Spleen (tissue), 11 donors: ENCODE measurements at regions not wholly inside any gene's neighbourhood (a gene's known extent, or its start where the extent isn't known, plus 50 kb on each side); places are given as distances from the start of the nearest gene placed in this dataset.

Experiments
- DNase-seq: peaks from one replicate; pipeline ENCODE4 v3.0.0-alpha.2; 2020
- H3K27ac ChIP-seq, 8 donors: fragments of 200-600 bp; sonication (generic) in 7 of 8; 1 replicate in 4 of 8; 2 replicates in 4 of 8; pipeline versions ENCODE4 v1.5.0 to v1.8.0; 2016 to 2021; ENCODE audit warnings: inconsistent platforms in 4 of 8, mild to moderate bottlenecking in 4 of 8, moderate library complexity in 1 of 8
- H3K27me3 ChIP-seq, 7 donors: fragments of 200-600 bp; sonication (generic) in 6 of 7; replicated peaks in 1 of 7; 1 replicate in 4 of 7; 2 replicates in 3 of 7; pipeline versions ENCODE4 v1.5.0 to v1.8.0; 2016 to 2021; ENCODE audit warnings: inconsistent platforms in 3 of 7, mild to moderate bottlenecking in 1 of 7
- H3K36me3 ChIP-seq, 6 donors: fragments of 200-600 bp; sonication (generic) in 5 of 6; 1 replicate in 4 of 6; 2 replicates in 2 of 6; pipeline versions ENCODE4 v1.5.0 to v1.8.0; 2016 to 2021; ENCODE audit warnings: inconsistent platforms in 2 of 6
- H3K4me1 ChIP-seq, 6 donors: fragments of 200-600 bp; sonication (generic) in 5 of 6; 1 replicate in 3 of 6; 2 replicates in 3 of 6; pipeline versions ENCODE4 v1.5.0 to v1.8.0; 2016 to 2021; ENCODE audit warnings: inconsistent platforms in 3 of 6
- H3K4me3 ChIP-seq, 8 donors: fragments of 200-600 bp; sonication (generic) in 7 of 8; 1 replicate in 4 of 8; 2 replicates in 4 of 8; pipeline versions ENCODE4 v1.5.0 to v1.8.0; 2016 to 2021; ENCODE audit warnings: inconsistent platforms in 4 of 8, mild to moderate bottlenecking in 4 of 8, moderate library complexity in 2 of 8
- H3K9me3 ChIP-seq, 8 donors: fragments of 200-600 bp; sonication (generic) in 7 of 8; 1 replicate in 4 of 8; 2 replicates in 4 of 8; pipeline versions ENCODE4 v1.5.0 to v1.8.0; 2016 to 2021; ENCODE audit warnings: inconsistent platforms in 4 of 8
- CTCF ChIP-seq, 11 experiments: fragments of 200-600 bp in 7 of 11; fragments of 450-650 bp in 4 of 11; sonication (generic) in 4 of 11; IDR thresholded peaks in 8 of 11; conservative IDR thresholded peaks in 3 of 11; 1 replicate in 7 of 11; 2 replicates in 4 of 11; pipeline versions ENCODE4 v1.4.0 to v1.8.0; 2016 to 2021; ENCODE audit warnings: antibody characterized with exemption in 11 of 11, inconsistent platforms in 4 of 11, mild to moderate bottlenecking in 1 of 11
- POLR2A ChIP-seq, 3 donors: fragments of 450-650 bp; IDR thresholded peaks; one replicate each; pipeline ENCODE4 v1.5.1; 2017; ENCODE audit warnings: antibody characterized with exemption in 3 of 3, mild to moderate bottlenecking in 1 of 3
- POLR2AphosphoS5 ChIP-seq, 3 donors: sonication (generic); formaldehyde crosslinking; IDR thresholded peaks; one replicate each; pipeline ENCODE4 v1.5.1; 2017; ENCODE audit warnings: antibody characterized with exemption in 3 of 3
- WGBS, 5 donors: extraction: QIAGEN DNeasy Blood & Tissue Kit in 3 of 5; methylation state at CpG; one replicate each; pipeline versions ENCODE4 v1.1.5 to v1.1.7; 2013 to 2018; 5-methylcytosine and 5-hydroxymethylcytosine counted together
- intact Hi-C: fragments of 100-400 bp; cut with DNase I; formaldehyde crosslinking; loops from one replicate; pipeline ENCODE4 v1.15.0; 2023; ENCODE audit warnings: low total_unique reads
- donor health status: healthy with polysubstance abuse.
- donor health status: DM: no; HTN: no; CAD: no; lungs with moderate emphysema.
- donor health status: DM: no; HTN: no; CAD: no.
- donor health status: Bipolar disorder and iron deficiency.
- donor health status: healthy.
- donor health status: DM: no; HTN: no; CAD: no.
- donor health status: DM: yes; HTN: yes; CAD: no.

- no peaks in the 10 kb centered on the region for H3K4me1 ChIP-seq
- peaks cover 0 to 23% (median 3%) of the 10 kb centered on the region in 8 donors for H3K9me3 ChIP-seq
- no peaks in the 10 kb centered on the region for H3K36me3 ChIP-seq
- no peak for DNase-seq
- no peaks in the 10 kb centered on the region for H3K27me3 ChIP-seq
- intact Hi-C loops, result no loop called here
- 65 to 94% (median 84%) methylated on average over 2 of the region's 2 CpGs for WGBS, 5 donors
- H3K27ac ChIP-seq, result no peak overlapping the region
- no peak for TF ChIP-seq POLR2AphosphoS5 (IDR thresholded peaks at IDR 0.05)
- TF ChIP-seq POLR2A (IDR thresholded peaks at IDR 0.05), result no peak
- TF ChIP-seq CTCF (IDR thresholded peaks at IDR 0.05 in 8 of 11, conservative IDR thresholded peaks at IDR 0.05 in 3 of 11), result no peak
- H3K4me3 ChIP-seq, result no peak overlapping the region
Observed at GRCh38 chr3:163450698-163451097, 1627.6 kb downstream of the SI start.

GRCh38 chr3:163438760-163439159 lies 1639.5 kb downstream of the SI start:
- intact Hi-C loops, result no loop called here
- Histone ChIP-seq H3K4me1 (no peaks in the 10 kb centered on the region), H3K4me3 (no peak overlapping the region), H3K27me3 (no peaks in the 10 kb centered on the region), H3K9me3 (peaks cover 0 to 21% (median 6%) of the 10 kb centered on the region in 8 donors), H3K36me3 (no peaks in the 10 kb centered on the region), H3K27ac (no peak overlapping the region)
- WGBS, 5 donors, result 85 to 93% (median 92%) methylated on average over 2 of the region's 2 CpGs
- DNase-seq, result no peak
- TF ChIP-seq CTCF (IDR thresholded peaks at IDR 0.05 in 8 of 11, conservative IDR thresholded peaks at IDR 0.05 in 3 of 11) (no peak), POLR2A (IDR thresholded peaks at IDR 0.05) (no peak), POLR2AphosphoS5 (IDR thresholded peaks at IDR 0.05) (no peak)

- H3K36me3 ChIP-seq, result no peaks in the 10 kb centered on the region
- peaks cover 0 to 11% (median 2%) of the 10 kb centered on the region in 8 donors for H3K9me3 ChIP-seq
- H3K27ac ChIP-seq, result no peak overlapping the region
- H3K4me1 ChIP-seq, result no peaks in the 10 kb centered on the region
- H3K27me3 ChIP-seq, result no peaks in the 10 kb centered on the region
- TF ChIP-seq CTCF (IDR thresholded peaks at IDR 0.05 in 8 of 11, conservative IDR thresholded peaks at IDR 0.05 in 3 of 11) (no peak), POLR2AphosphoS5 (IDR thresholded peaks at IDR 0.05) (no peak), POLR2A (IDR thresholded peaks at IDR 0.05) (no peak)
- intact Hi-C loops, result no loop called here
- no peak for DNase-seq
- no peak overlapping the region for H3K4me3 ChIP-seq
- WGBS, 5 donors, result 77 to 94% (median 89%) methylated on average over 3 of the region's 3 CpGs
Observed at GRCh38 chr3:163422671-163423070, 1655.6 kb downstream of the SI start.

GRCh38 chr3:163391407-163392181 lies 1686.7 kb downstream of the SI start:
- H3K27me3 ChIP-seq, result no peaks in the 10 kb centered on the region
- H3K9me3 ChIP-seq, result peaks cover 0 to 34% (median 11%) of the 10 kb centered on the region in 8 donors
- H3K27ac ChIP-seq, result no peak overlapping the region
- H3K4me1 ChIP-seq, result no peaks in the 10 kb centered on the region
- no peak for DNase-seq
- intact Hi-C loops, result no loop called here
- 67 to 83% (median 82%) methylated on average over 2 to 3 of the region's 3 CpGs for WGBS, 5 donors
- TF ChIP-seq CTCF (IDR thresholded peaks at IDR 0.05 in 8 of 11, conservative IDR thresholded peaks at IDR 0.05 in 3 of 11) (no peak), POLR2AphosphoS5 (IDR thresholded peaks at IDR 0.05) (no peak), POLR2A (IDR thresholded peaks at IDR 0.05) (no peak)
- H3K4me3 ChIP-seq, result no peak overlapping the region
- no peaks in the 10 kb centered on the region for H3K36me3 ChIP-seq
